Liver (tissue), 8 donors: ENCODE measurements at regions not wholly inside any gene's neighbourhood (a gene's known extent, or its start where the extent isn't known, plus 50 kb on each side); places are given as distances from the start of the nearest gene placed in this dataset.

Experiments
- DNase-seq: peaks from one replicate; pipeline ENCODE4 v3.0.0-alpha.2; 2017; ENCODE audit warnings: low spot score
- H3K27ac ChIP-seq, 2 donors: one replicate each; pipeline ENCODE4 v1.7.0; 2013; ENCODE audit warnings: inconsistent platforms in 2 of 2, low read length in 2 of 2, control low read depth in 1 of 2, low read depth in 1 of 2, mild to moderate bottlenecking in 1 of 2
- H3K27me3 ChIP-seq, 4 donors: one replicate each; pipeline versions ENCODE4 v1.6.1 to v1.7.0; 2013; ENCODE audit warnings: low read length in 3 of 4, inconsistent platforms in 1 of 4, mild to moderate bottlenecking in 1 of 4, moderate library complexity in 1 of 4; ENCODE audit not compliant: control insufficient read depth in 4 of 4, insufficient read depth in 4 of 4
- H3K36me3 ChIP-seq, 4 donors: one replicate each; pipeline versions ENCODE4 v1.6.1 to v1.7.0; 2013; ENCODE audit warnings: low read length in 3 of 4, mild to moderate bottlenecking in 3 of 4, low read depth in 1 of 4, moderate library complexity in 1 of 4; ENCODE audit not compliant: control insufficient read depth in 4 of 4, insufficient read depth in 3 of 4
- H3K4me1 ChIP-seq, 4 donors: one replicate each; pipeline versions ENCODE4 v1.6.1 to v1.7.0; 2013; ENCODE audit warnings: low read length in 3 of 4, mild to moderate bottlenecking in 3 of 4, moderate library complexity in 1 of 4; ENCODE audit not compliant: control insufficient read depth in 4 of 4, insufficient read depth in 4 of 4
- H3K4me3 ChIP-seq, 3 donors: one replicate each; pipeline versions ENCODE4 v1.6.1 to v1.7.0; 2013; ENCODE audit warnings: low read length in 3 of 3, control low read depth in 1 of 3, low read depth in 1 of 3, mild to moderate bottlenecking in 1 of 3
- H3K9ac ChIP-seq, 2 donors: one replicate each; pipeline ENCODE4 v1.7.0; 2013; ENCODE audit warnings: low read length in 2 of 2, mild to moderate bottlenecking in 2 of 2, moderate library complexity in 2 of 2, control low read depth in 1 of 2, low read depth in 1 of 2
- H3K9me3 ChIP-seq, 4 donors: one replicate each; pipeline versions ENCODE4 v1.6.1 to v1.7.0; 2013; ENCODE audit warnings: low read length in 3 of 4; ENCODE audit not compliant: control insufficient read depth in 4 of 4
- EGR1 ChIP-seq, 2 donors: IDR thresholded peaks; 2 replicates each; pipeline ENCODE4 v1.6.1; 2016 to 2018; ENCODE audit warnings: antibody characterized with exemption in 2 of 2, low read depth in 2 of 2
- FOXA1 ChIP-seq: IDR thresholded peaks from 2 replicates; pipeline ENCODE4 v1.6.1; 2016; ENCODE audit warnings: antibody characterized with exemption
- FOXA2 ChIP-seq: IDR thresholded peaks from 2 replicates; pipeline ENCODE4 v1.6.1; 2016; ENCODE audit warnings: antibody characterized with exemption
- GABPA ChIP-seq, 2 donors: IDR thresholded peaks in 1 of 2; conservative IDR thresholded peaks in 1 of 2; 2 replicates each; pipeline ENCODE4 v1.6.1; 2016; ENCODE audit warnings: antibody characterized with exemption in 2 of 2, mild to moderate bottlenecking in 1 of 2, moderate library complexity in 1 of 2
- HNF4A ChIP-seq, 2 donors: conservative IDR thresholded peaks; 2 replicates each; pipeline ENCODE4 v1.6.1; 2016; ENCODE audit warnings: antibody characterized with exemption in 2 of 2, mild to moderate bottlenecking in 2 of 2
- HNF4G ChIP-seq: IDR thresholded peaks from 2 replicates; pipeline ENCODE4 v1.6.1; 2016; ENCODE audit warnings: antibody characterized with exemption
- JUND ChIP-seq, 2 donors: IDR thresholded peaks; 2 replicates each; pipeline ENCODE4 v1.6.1; 2016; ENCODE audit warnings: antibody characterized with exemption in 2 of 2
- NR2F2 ChIP-seq: IDR thresholded peaks from 2 replicates; pipeline ENCODE4 v1.6.1; 2016; ENCODE audit warnings: antibody characterized with exemption
- RAD21 ChIP-seq, 2 donors: IDR thresholded peaks; 2 replicates each; pipeline ENCODE4 v1.6.1; 2016; ENCODE audit warnings: antibody characterized with exemption in 2 of 2, mild to moderate bottlenecking in 2 of 2
- RXRA ChIP-seq, 2 donors: IDR thresholded peaks; 2 replicates each; pipeline ENCODE4 v1.6.1; 2017 to 2018; ENCODE audit warnings: antibody characterized with exemption in 2 of 2, mild to moderate bottlenecking in 1 of 2
- SP1 ChIP-seq: IDR thresholded peaks from 2 replicates; pipeline ENCODE4 v1.6.1; 2018; ENCODE audit warnings: antibody characterized with exemption, mild to moderate bottlenecking
- TAF1 ChIP-seq: conservative IDR thresholded peaks from 2 replicates; pipeline ENCODE4 v1.6.1; 2016; ENCODE audit warnings: antibody characterized with exemption, mild to moderate bottlenecking
- YY1 ChIP-seq: IDR thresholded peaks from 2 replicates; pipeline ENCODE4 v1.6.1; 2016; ENCODE audit warnings: antibody characterized with exemption, mild to moderate bottlenecking
- WGBS: extraction: QIAGEN DNeasy Blood & Tissue Kit; methylation state at CpG from one replicate; pipeline ENCODE4 v1.1.7; 2013; 5-methylcytosine and 5-hydroxymethylcytosine counted together
- TF ChIP-seq, protein P1 (sequence below): IDR thresholded peaks from 2 replicates; pipeline ENCODE4 v1.6.1; 2016; ENCODE audit warnings: antibody characterized with exemption
- TF ChIP-seq, protein P2 (sequence below): IDR thresholded peaks from 2 replicates; pipeline ENCODE4 v1.6.1; 2016; ENCODE audit warnings: antibody characterized with exemption
- TF ChIP-seq, protein P3 (sequence below): fragments of 150-350 bp; IDR thresholded peaks from 2 replicates; pipeline ENCODE4 v1.5.1; 2017; ENCODE audit warnings: improper control_type of control experiment, low read depth, low read length; ENCODE audit not compliant: missing input control
- TF ChIP-seq, protein P4 (sequence below): IDR thresholded peaks from 2 replicates; pipeline ENCODE4 v1.6.1; 2016; ENCODE audit warnings: antibody characterized with exemption
- TF ChIP-seq, protein P5 (sequence below): IDR thresholded peaks from 2 replicates; pipeline ENCODE4 v1.6.1; 2016; ENCODE audit warnings: antibody characterized with exemption, mild to moderate bottlenecking
- donor health status: healthy.
- donor health status: healthy.
- donor health status: healthy.
- donor health status: healthy.
- donor health status: healthy.

DNA sequence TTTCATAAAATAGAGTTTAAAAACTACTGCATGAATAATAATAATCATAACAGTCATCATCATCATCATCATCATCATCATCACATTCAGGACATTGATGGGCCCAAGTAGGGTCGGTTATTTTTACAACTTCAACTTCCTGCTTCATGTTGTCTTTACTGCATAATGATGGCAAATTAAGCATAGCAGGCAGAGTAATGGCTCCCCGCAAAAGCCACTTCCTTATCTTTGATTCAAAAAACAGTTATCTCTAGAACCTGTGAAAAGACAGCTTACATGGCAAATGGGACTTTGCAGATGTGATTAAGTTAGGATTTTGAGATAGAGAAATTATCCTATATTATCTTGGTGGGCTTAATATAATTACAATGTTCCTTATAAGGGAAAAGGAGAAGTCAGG, 792.9 kb downstream of the LIG4 start:
- Histone ChIP-seq H3K4me1 (no peaks in the 10 kb centered on the region), H3K4me3 (no peak overlapping the region), H3K36me3 (no peaks in the 10 kb centered on the region), H3K27ac (no peak overlapping the region), H3K9ac (no peak overlapping the region), H3K27me3 (no peaks in the 10 kb centered on the region), H3K9me3 (peaks cover 0 to 5% (median 1%) of the 10 kb centered on the region in 4 donors)
- TF ChIP-seq HNF4A (conservative IDR thresholded peaks at IDR 0.05) (no peak), YY1 (no peak), TAF1 (no peak), FOXA1 (no peak), RAD21 (IDR thresholded peaks at IDR 0.05) (no peak), JUND (IDR thresholded peaks at IDR 0.05) (no peak), HNF4G (no peak), SP1 (no peak), NR2F2 (no peak), GABPA (IDR thresholded peaks at IDR 0.05 in 1 of 2, conservative IDR thresholded peaks at IDR 0.05 in 1 of 2) (no peak), EGR1 (IDR thresholded peaks at IDR 0.05; ENCODE audit: low read depth in 2 of 2) (no peak), RXRA (IDR thresholded peaks at IDR 0.05) (no peak)
- TF ChIP-seq, protein P1, sequence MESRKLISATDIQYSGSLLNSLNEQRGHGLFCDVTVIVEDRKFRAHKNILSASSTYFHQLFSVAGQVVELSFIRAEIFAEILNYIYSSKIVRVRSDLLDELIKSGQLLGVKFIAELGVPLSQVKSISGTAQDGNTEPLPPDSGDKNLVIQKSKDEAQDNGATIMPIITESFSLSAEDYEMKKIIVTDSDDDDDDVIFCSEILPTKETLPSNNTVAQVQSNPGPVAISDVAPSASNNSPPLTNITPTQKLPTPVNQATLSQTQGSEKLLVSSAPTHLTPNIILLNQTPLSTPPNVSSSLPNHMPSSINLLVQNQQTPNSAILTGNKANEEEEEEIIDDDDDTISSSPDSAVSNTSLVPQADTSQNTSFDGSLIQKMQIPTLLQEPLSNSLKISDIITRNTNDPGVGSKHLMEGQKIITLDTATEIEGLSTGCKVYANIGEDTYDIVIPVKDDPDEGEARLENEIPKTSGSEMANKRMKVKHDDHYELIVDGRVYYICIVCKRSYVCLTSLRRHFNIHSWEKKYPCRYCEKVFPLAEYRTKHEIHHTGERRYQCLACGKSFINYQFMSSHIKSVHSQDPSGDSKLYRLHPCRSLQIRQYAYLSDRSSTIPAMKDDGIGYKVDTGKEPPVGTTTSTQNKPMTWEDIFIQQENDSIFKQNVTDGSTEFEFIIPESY = no peak
- TF ChIP-seq, protein P2, sequence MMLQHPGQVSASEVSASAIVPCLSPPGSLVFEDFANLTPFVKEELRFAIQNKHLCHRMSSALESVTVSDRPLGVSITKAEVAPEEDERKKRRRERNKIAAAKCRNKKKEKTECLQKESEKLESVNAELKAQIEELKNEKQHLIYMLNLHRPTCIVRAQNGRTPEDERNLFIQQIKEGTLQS = no peak
- TF ChIP-seq, protein P3, sequence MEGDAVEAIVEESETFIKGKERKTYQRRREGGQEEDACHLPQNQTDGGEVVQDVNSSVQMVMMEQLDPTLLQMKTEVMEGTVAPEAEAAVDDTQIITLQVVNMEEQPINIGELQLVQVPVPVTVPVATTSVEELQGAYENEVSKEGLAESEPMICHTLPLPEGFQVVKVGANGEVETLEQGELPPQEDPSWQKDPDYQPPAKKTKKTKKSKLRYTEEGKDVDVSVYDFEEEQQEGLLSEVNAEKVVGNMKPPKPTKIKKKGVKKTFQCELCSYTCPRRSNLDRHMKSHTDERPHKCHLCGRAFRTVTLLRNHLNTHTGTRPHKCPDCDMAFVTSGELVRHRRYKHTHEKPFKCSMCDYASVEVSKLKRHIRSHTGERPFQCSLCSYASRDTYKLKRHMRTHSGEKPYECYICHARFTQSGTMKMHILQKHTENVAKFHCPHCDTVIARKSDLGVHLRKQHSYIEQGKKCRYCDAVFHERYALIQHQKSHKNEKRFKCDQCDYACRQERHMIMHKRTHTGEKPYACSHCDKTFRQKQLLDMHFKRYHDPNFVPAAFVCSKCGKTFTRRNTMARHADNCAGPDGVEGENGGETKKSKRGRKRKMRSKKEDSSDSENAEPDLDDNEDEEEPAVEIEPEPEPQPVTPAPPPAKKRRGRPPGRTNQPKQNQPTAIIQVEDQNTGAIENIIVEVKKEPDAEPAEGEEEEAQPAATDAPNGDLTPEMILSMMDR = no peak
- TF ChIP-seq, protein P4, sequence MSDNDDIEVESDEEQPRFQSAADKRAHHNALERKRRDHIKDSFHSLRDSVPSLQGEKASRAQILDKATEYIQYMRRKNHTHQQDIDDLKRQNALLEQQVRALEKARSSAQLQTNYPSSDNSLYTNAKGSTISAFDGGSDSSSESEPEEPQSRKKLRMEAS = no peak
- TF ChIP-seq, protein P5, sequence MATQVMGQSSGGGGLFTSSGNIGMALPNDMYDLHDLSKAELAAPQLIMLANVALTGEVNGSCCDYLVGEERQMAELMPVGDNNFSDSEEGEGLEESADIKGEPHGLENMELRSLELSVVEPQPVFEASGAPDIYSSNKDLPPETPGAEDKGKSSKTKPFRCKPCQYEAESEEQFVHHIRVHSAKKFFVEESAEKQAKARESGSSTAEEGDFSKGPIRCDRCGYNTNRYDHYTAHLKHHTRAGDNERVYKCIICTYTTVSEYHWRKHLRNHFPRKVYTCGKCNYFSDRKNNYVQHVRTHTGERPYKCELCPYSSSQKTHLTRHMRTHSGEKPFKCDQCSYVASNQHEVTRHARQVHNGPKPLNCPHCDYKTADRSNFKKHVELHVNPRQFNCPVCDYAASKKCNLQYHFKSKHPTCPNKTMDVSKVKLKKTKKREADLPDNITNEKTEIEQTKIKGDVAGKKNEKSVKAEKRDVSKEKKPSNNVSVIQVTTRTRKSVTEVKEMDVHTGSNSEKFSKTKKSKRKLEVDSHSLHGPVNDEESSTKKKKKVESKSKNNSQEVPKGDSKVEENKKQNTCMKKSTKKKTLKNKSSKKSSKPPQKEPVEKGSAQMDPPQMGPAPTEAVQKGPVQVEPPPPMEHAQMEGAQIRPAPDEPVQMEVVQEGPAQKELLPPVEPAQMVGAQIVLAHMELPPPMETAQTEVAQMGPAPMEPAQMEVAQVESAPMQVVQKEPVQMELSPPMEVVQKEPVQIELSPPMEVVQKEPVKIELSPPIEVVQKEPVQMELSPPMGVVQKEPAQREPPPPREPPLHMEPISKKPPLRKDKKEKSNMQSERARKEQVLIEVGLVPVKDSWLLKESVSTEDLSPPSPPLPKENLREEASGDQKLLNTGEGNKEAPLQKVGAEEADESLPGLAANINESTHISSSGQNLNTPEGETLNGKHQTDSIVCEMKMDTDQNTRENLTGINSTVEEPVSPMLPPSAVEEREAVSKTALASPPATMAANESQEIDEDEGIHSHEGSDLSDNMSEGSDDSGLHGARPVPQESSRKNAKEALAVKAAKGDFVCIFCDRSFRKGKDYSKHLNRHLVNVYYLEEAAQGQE = no peak
- no peak for DNase-seq
- 74% methylated on average over 2 of the region's 2 CpGs for WGBS

DNA sequence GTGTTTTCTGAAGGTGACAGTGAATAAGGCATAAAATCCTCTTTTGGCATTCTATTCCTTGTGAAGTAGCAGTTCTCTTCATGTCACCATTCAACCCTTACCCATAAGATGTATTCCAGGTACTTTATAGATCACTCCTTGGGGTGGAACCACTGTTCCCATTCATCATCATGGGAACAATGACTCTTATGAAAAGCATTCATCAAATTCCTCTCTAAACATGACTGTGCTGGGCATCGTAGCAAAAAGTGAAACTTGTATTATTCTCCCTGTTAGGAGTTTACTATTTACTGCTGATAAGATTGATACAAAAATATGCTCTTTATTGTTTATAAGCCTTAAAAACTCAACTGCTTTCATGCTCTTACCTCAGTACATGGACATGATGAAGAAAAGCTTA, 793.4 kb downstream of the LIG4 start:
- Histone ChIP-seq H3K9me3 (peaks cover 0 to 5% (median 1%) of the 10 kb centered on the region in 4 donors), H3K36me3 (no peaks in the 10 kb centered on the region), H3K4me3 (no peak overlapping the region), H3K9ac (no peak overlapping the region), H3K4me1 (no peaks in the 10 kb centered on the region), H3K27ac (no peak overlapping the region), H3K27me3 (no peaks in the 10 kb centered on the region)
- 76% methylated on average over 1 of the region's 1 CpG for WGBS
- no peak for DNase-seq
- TF ChIP-seq RXRA (IDR thresholded peaks at IDR 0.05) (no peak), TAF1 (no peak), SP1 (no peak), HNF4A (conservative IDR thresholded peaks at IDR 0.05) (no peak), HNF4G (no peak), EGR1 (IDR thresholded peaks at IDR 0.05; ENCODE audit: low read depth in 2 of 2) (no peak), GABPA (IDR thresholded peaks at IDR 0.05 in 1 of 2, conservative IDR thresholded peaks at IDR 0.05 in 1 of 2) (no peak), FOXA1 (no peak), RAD21 (IDR thresholded peaks at IDR 0.05) (no peak), JUND (IDR thresholded peaks at IDR 0.05) (no peak), FOXA2 (no peak)
- TF ChIP-seq, protein P4 = no peak
- TF ChIP-seq, protein P5 = no peak
- TF ChIP-seq, protein P3 = no peak
